ENCODE measurements at regions not wholly inside any gene's neighbourhood (a gene's known extent, or its start where the extent isn't known, plus 50 kb on each side); places are given as distances from the start of the nearest gene placed in this dataset.

DNA sequence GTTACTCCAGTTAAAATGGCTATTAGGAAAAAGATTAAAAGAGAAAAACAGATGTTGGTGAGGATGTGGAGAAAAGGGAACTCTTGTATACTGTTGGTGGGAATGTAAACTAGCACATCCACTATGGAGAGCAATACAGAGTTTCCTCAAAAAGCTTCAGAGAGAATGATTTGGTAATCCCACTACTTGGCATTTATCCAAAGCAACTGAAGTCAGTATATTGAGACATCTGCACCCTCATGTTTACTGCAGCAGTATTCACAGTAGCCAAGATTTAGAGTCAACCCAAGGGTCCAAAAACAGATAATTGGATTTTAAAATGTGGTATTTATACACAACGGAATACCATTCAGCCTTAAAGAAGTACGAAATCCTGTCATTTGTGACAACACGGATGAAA, 469.5 kb downstream of the QKI start:
- TF ChIP-seq MTA1 (IDR thresholded peaks at IDR 0.05; ENCODE audit: borderline replicate concordance) (no peak), KDM1A (IDR thresholded peaks at IDR 0.05) (no peak), FOXA1 (IDR thresholded peaks at IDR 0.05; ENCODE audit: borderline replicate concordance) (no peak), MAZ (CRISPR knock-in tag; conservative IDR thresholded peaks at IDR 0.05 in 1 of 2, IDR thresholded peaks at IDR 0.05 in 1 of 2) (no peak), MED1 (CRISPR knock-in tag; IDR thresholded peaks at IDR 0.05; ENCODE audit: borderline replicate concordance) (no peak), CXXC5 (CRISPR knock-in tag; IDR thresholded peaks at IDR 0.05) (no peak), POLR2A (conservative IDR thresholded peaks at IDR 0.05) (no peak), BRCA1 (IDR thresholded peaks at IDR 0.05) (no peak), BRCA1 (CRISPR knock-in tag; IDR thresholded peaks at IDR 0.05) (no peak), ZNF431 (CRISPR knock-in tag; IDR thresholded peaks at IDR 0.05) (no peak), ZNF124 (CRISPR knock-in tag; IDR thresholded peaks at IDR 0.05) (no peak)
- TF ChIP-seq, protein P1, sequence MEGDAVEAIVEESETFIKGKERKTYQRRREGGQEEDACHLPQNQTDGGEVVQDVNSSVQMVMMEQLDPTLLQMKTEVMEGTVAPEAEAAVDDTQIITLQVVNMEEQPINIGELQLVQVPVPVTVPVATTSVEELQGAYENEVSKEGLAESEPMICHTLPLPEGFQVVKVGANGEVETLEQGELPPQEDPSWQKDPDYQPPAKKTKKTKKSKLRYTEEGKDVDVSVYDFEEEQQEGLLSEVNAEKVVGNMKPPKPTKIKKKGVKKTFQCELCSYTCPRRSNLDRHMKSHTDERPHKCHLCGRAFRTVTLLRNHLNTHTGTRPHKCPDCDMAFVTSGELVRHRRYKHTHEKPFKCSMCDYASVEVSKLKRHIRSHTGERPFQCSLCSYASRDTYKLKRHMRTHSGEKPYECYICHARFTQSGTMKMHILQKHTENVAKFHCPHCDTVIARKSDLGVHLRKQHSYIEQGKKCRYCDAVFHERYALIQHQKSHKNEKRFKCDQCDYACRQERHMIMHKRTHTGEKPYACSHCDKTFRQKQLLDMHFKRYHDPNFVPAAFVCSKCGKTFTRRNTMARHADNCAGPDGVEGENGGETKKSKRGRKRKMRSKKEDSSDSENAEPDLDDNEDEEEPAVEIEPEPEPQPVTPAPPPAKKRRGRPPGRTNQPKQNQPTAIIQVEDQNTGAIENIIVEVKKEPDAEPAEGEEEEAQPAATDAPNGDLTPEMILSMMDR (IDR thresholded peaks at IDR 0.05 in 2 of 3, conservative IDR thresholded peaks at IDR 0.05 in 1 of 3; ENCODE audit: insufficient read depth in 2 of 3, low read depth in 1 of 3, low read length in 3 of 3) = no peak

All from K562 (cell line).